ENCODE measurements at regions not wholly inside any gene's neighbourhood (a gene's known extent, or its start where the extent isn't known, plus 50 kb on each side); places are given as distances from the start of the nearest gene placed in this dataset.

DNA sequence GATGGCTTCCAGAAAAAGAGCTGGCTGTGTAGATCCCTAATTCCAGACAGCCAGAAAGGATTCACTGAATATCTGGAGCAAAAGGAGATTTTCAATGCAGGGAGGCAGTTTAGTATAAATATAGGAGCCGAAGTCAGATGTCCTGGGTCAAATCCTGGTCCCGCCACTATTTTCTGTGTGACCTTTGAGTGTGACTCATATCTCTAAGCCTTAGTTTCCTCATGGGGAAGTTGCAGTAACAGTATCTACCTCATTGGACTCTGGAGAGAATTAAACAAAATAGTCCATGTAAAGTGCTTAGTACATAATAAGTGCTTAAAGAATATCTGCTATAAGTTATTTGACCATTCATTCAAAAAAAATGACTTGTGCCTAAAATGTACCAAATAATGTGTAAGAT is 52.1 kb upstream of the ITGA6 start:
- POLR2A ChIA-PET (ENCODE audit: low non-redundant PET) = no interaction called here
- CTCF ChIA-PET = no interaction called here
- H3K27ac ChIP-seq = no peak overlapping the region
- DNase-seq (ENCODE audit: low spot score) = no peak
- TF ChIP-seq CTCF (conservative IDR thresholded peaks at IDR 0.05; ENCODE audit: low read depth) = no peak

DNA sequence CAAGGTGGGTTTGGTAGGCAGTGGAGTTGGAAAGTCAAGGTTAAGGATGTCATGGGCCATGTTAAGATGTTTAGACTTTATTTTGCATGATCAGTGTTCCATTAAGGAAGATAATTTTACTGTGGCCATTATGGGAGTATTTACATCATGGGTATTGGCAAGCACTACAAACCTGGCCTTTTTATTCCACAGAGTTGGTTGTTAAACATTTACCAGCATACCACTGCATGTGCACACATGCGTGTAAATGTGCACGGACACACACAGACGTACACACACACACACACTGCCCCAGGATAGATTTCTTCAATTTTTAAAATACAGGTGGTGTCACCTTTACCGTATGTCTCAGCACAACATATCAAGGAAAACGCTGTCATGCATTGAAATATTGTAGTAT is 51.4 kb upstream of the ITGA6 start:
- ChIA-PET POLR2A (ENCODE audit: low non-redundant PET) (no interaction called here), CTCF (no interaction called here)
- no peak for TF ChIP-seq CTCF (conservative IDR thresholded peaks at IDR 0.05; ENCODE audit: low read depth)
- no peak for DNase-seq (ENCODE audit: low spot score)
- H3K27ac ChIP-seq = no peak overlapping the region

DNA sequence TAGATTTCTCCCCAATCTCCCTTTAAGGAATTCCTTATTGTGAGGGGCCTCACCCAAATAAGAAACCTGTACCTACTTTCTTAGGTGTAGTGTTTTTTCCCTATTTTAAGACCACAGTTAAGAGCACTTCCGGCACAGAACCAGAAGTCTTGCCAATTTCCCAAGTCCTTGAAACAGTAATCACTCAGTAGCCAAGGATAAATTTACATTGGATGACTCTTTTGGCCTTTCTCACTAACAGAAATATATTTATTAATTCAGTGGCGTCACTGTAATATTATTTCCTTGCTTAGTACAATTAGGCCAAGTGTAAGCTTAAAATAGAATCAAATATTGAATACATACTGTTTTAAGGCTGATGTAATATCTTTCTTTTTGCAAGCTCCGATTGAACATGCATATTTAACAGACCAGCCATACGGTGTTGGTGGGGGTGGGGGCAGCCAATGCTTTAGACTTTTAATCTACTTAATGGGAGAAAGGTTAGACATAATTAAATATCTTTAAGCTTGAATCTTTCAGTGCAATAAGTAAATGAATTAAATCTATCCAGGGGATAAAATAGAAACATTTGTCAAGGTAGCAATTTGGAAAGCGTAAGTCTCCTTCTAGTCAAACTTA is 50.8 kb upstream of the ITGA6 start:
- ChIA-PET CTCF (interaction anchor here (0.6 kb wide), 1 partner anchor 34 kb away, joined by 4 read pairs; no protein-coding TSS in a partner anchor), POLR2A (ENCODE audit: low non-redundant PET) (no interaction called here)
- no peak overlapping the region for H3K27ac ChIP-seq
- DNase-seq (ENCODE audit: low spot score) = no peak
- TF ChIP-seq CTCF (conservative IDR thresholded peaks at IDR 0.05; ENCODE audit: low read depth) = no peak

DNA sequence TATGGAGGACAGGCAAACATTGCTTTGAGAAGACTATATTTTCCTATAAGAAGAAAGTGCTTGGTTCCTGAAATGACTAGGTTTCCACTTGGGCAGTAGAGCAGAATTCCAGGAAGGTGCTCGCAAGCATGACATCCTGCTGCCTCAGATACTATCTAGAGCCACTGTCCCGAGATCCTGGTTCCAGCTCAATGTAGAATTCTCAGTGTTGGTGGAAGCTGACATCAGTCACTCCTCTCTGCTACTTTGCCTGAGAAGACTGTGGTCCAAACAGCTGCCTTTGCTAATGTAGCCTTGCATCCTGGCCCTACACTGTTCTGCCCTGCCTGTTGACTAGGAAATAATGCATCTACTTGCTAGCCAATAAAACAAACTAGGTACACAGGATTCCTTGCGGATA is 50.0 kb upstream of the ITGA6 start:
- POLR2A ChIA-PET (ENCODE audit: low non-redundant PET) = no interaction called here
- no peak overlapping the region for H3K27ac ChIP-seq
- no peak for DNase-seq (ENCODE audit: low spot score)
- CTCF ChIA-PET = no interaction called here
- no peak for TF ChIP-seq CTCF (conservative IDR thresholded peaks at IDR 0.05; ENCODE audit: low read depth)
